ENCODE measurements at regions not wholly inside any gene's neighbourhood (a gene's known extent, or its start where the extent isn't known, plus 50 kb on each side); places are given as distances from the start of the nearest gene placed in this dataset.

DNA sequence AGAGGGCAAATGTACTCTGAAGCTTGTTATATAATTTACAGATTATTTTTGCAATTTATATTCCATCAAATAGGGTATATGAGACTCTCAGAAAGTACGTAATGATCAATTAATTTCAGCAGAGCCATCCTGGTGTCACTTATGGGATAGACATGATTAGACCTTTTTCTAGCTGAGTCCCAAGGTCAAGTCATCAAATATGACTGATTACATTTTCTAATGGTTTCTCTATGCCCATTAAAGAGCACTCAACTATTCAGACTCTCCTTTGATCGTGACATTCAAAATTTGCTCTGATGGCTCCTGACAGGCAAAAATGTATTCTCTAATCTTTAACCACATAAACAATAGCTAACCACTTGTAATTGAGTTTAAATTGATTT lies 469.2 kb downstream of the COG6 start:
- H3K4me3 ChIP-seq, result no peak overlapping the region
- H3K36me3 ChIP-seq (ENCODE audit: control insufficient read depth, insufficient read depth, low read length), result no peaks in the 10 kb centered on the region
- FAIRE-seq, result no peak
- in situ Hi-C loops (cut with MboI) (no loop called here), intact Hi-C loops (cut with micrococcal nuclease) (no loop called here)
- no peak for ATAC-seq
- no peak overlapping the region for H3K9ac ChIP-seq (ENCODE audit: insufficient read depth in 1 of 2, low read depth in 2 of 2, low read length in 2 of 2)
- BruUV-seq (replicated peaks), result no TSS peak
- ChIA-PET POLR2A (interaction anchor here (0.7 kb wide), 1 partner anchor 11 kb away, joined by 3 read pairs; no protein-coding TSS in a partner anchor), CTCF (ENCODE audit: low intra/inter-chr PET ratio) (no interaction called here)
- H3K27me3 ChIP-seq (ENCODE audit: control insufficient read depth in 2 of 2, insufficient read depth in 2 of 2, low read length in 2 of 2), result no peaks in the 10 kb centered on the region
- no peaks in the 10 kb centered on the region for H4K20me1 ChIP-seq (replicated peaks; ENCODE audit: control insufficient read depth, insufficient read depth, low read length)
- H3K9me1 ChIP-seq (ENCODE audit: control insufficient read depth, insufficient read depth, low read length), result no peaks in the 10 kb centered on the region
- H3K4me1 ChIP-seq (replicated peaks in 1 of 2; ENCODE audit: control insufficient read depth in 2 of 2, insufficient read depth in 2 of 2, low read length in 2 of 2), result no peaks in the 10 kb centered on the region
- DNase-seq (ENCODE audit: extremely low read depth in 1 of 4, low spot score in 3 of 4), result no peak
- H2AFZ ChIP-seq (ENCODE audit: low read depth, low read length), result no peak overlapping the region
- H3K79me2 ChIP-seq (ENCODE audit: control insufficient read depth, insufficient read depth, low read length), result no peaks in the 10 kb centered on the region
- 0% methylated on average over 2 of the region's 2 CpGs for WGBS (ENCODE audit: insufficient coverage, low coverage, missing lambda C conversion rate)
- H3K4me2 ChIP-seq (ENCODE audit: insufficient read depth, low read length), result no peak overlapping the region
- no peaks in the 10 kb centered on the region for H3K9me3 ChIP-seq (replicated peaks; ENCODE audit: control insufficient read depth, insufficient read depth, low read depth, low read length)
- H3K27ac ChIP-seq (ENCODE audit: extremely low read depth, low read depth, low read length), result no peak overlapping the region
- TF ChIP-seq ERF (CRISPR knock-in tag; IDR thresholded peaks at IDR 0.05) (no peak), HLTF (IDR thresholded peaks at IDR 0.05) (no peak), MYC (IDR thresholded peaks at IDR 0.05; ENCODE audit: low read depth, low read length) (no peak), MYC (CRISPR knock-in tag; IDR thresholded peaks at IDR 0.05; ENCODE audit: borderline replicate concordance, low read depth) (no peak), JUND (IDR thresholded peaks at IDR 0.05; ENCODE audit: borderline replicate concordance, low read depth, low read length) (no peak), JUND (tag; IDR thresholded peaks at IDR 0.05; ENCODE audit: borderline replicate concordance, low read depth, low read length) (no peak), NFE2 (IDR thresholded peaks at IDR 0.05; ENCODE audit: low read depth) (no peak), KDM4B (IDR thresholded peaks at IDR 0.05; ENCODE audit: borderline replicate concordance in 2 of 2, low read depth in 1 of 2) (no peak), PHB (CRISPR knock-in tag; IDR thresholded peaks at IDR 0.05) (no peak), TRIM28 (IDR thresholded peaks at IDR 0.05) (no peak), RHOXF2B (CRISPR knock-in tag; conservative IDR thresholded peaks at IDR 0.05) (no peak), NONO (IDR thresholded peaks at IDR 0.05; ENCODE audit: low read depth in 2 of 2, low read length in 1 of 2) (no peak)
- TF ChIP-seq, protein P1, sequence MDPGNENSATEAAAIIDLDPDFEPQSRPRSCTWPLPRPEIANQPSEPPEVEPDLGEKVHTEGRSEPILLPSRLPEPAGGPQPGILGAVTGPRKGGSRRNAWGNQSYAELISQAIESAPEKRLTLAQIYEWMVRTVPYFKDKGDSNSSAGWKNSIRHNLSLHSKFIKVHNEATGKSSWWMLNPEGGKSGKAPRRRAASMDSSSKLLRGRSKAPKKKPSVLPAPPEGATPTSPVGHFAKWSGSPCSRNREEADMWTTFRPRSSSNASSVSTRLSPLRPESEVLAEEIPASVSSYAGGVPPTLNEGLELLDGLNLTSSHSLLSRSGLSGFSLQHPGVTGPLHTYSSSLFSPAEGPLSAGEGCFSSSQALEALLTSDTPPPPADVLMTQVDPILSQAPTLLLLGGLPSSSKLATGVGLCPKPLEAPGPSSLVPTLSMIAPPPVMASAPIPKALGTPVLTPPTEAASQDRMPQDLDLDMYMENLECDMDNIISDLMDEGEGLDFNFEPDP (CRISPR knock-in tag; IDR thresholded peaks at IDR 0.05), result no peak
- TF ChIP-seq, protein P2, sequence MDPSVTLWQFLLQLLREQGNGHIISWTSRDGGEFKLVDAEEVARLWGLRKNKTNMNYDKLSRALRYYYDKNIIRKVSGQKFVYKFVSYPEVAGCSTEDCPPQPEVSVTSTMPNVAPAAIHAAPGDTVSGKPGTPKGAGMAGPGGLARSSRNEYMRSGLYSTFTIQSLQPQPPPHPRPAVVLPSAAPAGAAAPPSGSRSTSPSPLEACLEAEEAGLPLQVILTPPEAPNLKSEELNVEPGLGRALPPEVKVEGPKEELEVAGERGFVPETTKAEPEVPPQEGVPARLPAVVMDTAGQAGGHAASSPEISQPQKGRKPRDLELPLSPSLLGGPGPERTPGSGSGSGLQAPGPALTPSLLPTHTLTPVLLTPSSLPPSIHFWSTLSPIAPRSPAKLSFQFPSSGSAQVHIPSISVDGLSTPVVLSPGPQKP (CRISPR knock-in tag; IDR thresholded peaks at IDR 0.05), result no peak
- TF ChIP-seq, protein P3, sequence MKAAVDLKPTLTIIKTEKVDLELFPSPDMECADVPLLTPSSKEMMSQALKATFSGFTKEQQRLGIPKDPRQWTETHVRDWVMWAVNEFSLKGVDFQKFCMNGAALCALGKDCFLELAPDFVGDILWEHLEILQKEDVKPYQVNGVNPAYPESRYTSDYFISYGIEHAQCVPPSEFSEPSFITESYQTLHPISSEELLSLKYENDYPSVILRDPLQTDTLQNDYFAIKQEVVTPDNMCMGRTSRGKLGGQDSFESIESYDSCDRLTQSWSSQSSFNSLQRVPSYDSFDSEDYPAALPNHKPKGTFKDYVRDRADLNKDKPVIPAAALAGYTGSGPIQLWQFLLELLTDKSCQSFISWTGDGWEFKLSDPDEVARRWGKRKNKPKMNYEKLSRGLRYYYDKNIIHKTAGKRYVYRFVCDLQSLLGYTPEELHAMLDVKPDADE (conservative IDR thresholded peaks at IDR 0.05; ENCODE audit: control insufficient read depth, low read depth, low read length), result no peak
- TF ChIP-seq, protein P4, sequence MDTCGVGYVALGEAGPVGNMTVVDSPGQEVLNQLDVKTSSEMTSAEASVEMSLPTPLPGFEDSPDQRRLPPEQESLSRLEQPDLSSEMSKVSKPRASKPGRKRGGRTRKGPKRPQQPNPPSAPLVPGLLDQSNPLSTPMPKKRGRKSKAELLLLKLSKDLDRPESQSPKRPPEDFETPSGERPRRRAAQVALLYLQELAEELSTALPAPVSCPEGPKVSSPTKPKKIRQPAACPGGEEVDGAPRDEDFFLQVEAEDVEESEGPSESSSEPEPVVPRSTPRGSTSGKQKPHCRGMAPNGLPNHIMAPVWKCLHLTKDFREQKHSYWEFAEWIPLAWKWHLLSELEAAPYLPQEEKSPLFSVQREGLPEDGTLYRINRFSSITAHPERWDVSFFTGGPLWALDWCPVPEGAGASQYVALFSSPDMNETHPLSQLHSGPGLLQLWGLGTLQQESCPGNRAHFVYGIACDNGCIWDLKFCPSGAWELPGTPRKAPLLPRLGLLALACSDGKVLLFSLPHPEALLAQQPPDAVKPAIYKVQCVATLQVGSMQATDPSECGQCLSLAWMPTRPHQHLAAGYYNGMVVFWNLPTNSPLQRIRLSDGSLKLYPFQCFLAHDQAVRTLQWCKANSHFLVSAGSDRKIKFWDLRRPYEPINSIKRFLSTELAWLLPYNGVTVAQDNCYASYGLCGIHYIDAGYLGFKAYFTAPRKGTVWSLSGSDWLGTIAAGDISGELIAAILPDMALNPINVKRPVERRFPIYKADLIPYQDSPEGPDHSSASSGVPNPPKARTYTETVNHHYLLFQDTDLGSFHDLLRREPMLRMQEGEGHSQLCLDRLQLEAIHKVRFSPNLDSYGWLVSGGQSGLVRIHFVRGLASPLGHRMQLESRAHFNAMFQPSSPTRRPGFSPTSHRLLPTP (IDR thresholded peaks at IDR 0.05; ENCODE audit: borderline replicate concordance, extremely low read depth, insufficient read length), result no peak
